Mesothelial cell of epicardium (in vitro differentiated cells): ENCODE measurements at regions not wholly inside any gene's neighbourhood (a gene's known extent, or its start where the extent isn't known, plus 50 kb on each side); places are given as distances from the start of the nearest gene placed in this dataset.
"Not testable (repeated sequence)": the region's sequence is repeated elsewhere in the genome, so short reads cannot be mapped to it uniquely, and the experiment has no call there.

ENCODE experiments used
- DNase-seq, 2 experiments: peaks; one replicate each; pipeline ENCODE4 v3.0.0; 2021; ENCODE audit warnings: low spot score in 2 of 2; ENCODE audit not compliant: unreplicated experiment in 2 of 2
- H3K27ac Mint-ChIP-seq: 2 replicates; pipeline ENCODE4 v1.8.0; 2021; ENCODE audit warnings: mixed read lengths
- H3K27me3 Mint-ChIP-seq: 2 replicates; pipeline ENCODE4 v1.8.0; 2021; ENCODE audit warnings: low read depth, mixed read lengths
- H3K36me3 Mint-ChIP-seq: 2 replicates; pipeline ENCODE4 v1.8.0; 2021; ENCODE audit warnings: mixed read lengths
- H3K4me1 Mint-ChIP-seq: 2 replicates; pipeline ENCODE4 v1.8.0; 2021; ENCODE audit warnings: mixed read lengths
- H3K4me3 Mint-ChIP-seq: 2 replicates; pipeline ENCODE4 v1.8.0; 2021; ENCODE audit warnings: mild to moderate bottlenecking, moderate library complexity, mixed read lengths
- H3K9me3 Mint-ChIP-seq: 2 replicates; pipeline ENCODE4 v1.8.0; 2021; ENCODE audit warnings: mixed read lengths
- TF ChIP-seq, protein P1 (sequence below): fragments of 200-600 bp; sonication (generic); IDR thresholded peaks from one replicate; pipeline ENCODE4 v1.5.0; 2021; ENCODE audit warnings: antibody characterized with exemption; ENCODE audit not compliant: unreplicated experiment

DNA sequence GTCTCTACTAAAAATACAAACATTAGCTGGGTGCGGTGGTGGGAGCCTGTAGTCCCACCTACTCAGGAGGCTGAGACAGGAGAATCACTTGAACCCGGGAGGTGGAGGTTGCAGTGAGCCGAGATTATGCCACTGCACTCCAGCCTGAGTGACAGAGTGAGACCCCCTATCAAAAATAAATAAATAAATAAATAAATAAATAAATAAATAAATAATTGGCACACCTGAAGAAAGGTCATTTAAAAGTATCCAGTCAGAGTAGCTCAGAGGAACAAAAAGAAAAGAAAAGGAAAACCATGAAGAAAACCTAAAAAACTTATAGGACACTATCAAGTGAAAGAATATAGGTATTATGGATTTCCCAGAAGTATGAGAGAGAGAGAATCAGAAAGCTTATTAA, 330.1 kb upstream of the AR start:
- DNase-seq, H3K36me3 Mint-ChIP-seq, H3K4me3 Mint-ChIP-seq, H3K4me1 Mint-ChIP-seq, H3K27ac Mint-ChIP-seq, H3K27me3 Mint-ChIP-seq: not testable (repeated sequence)
- peaks cover 69% of the 10 kb centered on the region for H3K9me3 Mint-ChIP-seq

DNA sequence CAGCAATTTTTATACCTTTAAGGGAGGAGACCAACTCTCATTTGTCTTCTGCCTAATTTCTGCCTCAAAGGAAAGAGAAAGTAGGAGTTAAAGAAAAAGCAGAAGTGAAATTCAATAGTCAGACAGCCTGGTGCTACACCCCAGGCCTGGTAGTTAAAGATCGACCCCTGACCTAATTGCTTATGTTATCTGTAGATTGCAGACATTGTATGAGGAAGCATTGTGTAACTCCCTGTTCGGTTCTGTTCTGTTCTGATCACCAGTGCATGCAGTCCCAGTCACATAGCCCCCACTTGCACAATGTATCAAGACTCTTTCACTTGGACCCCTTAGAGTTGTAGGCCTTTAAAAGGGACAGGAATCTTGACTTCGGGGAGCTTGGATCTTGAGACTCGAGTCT, 335.9 kb upstream of the AR start:
- no peak for DNase-seq
- Mint-ChIP-seq H3K4me1 (no peaks in the 10 kb centered on the region), H3K4me3 (no peak overlapping the region), H3K27ac (no peak overlapping the region), H3K36me3 (no peaks in the 10 kb centered on the region), H3K9me3 (peaks cover 45% of the 10 kb centered on the region), H3K27me3 (no peaks in the 10 kb centered on the region)
- TF ChIP-seq, protein P1, sequence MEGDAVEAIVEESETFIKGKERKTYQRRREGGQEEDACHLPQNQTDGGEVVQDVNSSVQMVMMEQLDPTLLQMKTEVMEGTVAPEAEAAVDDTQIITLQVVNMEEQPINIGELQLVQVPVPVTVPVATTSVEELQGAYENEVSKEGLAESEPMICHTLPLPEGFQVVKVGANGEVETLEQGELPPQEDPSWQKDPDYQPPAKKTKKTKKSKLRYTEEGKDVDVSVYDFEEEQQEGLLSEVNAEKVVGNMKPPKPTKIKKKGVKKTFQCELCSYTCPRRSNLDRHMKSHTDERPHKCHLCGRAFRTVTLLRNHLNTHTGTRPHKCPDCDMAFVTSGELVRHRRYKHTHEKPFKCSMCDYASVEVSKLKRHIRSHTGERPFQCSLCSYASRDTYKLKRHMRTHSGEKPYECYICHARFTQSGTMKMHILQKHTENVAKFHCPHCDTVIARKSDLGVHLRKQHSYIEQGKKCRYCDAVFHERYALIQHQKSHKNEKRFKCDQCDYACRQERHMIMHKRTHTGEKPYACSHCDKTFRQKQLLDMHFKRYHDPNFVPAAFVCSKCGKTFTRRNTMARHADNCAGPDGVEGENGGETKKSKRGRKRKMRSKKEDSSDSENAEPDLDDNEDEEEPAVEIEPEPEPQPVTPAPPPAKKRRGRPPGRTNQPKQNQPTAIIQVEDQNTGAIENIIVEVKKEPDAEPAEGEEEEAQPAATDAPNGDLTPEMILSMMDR, result no peak

DNA sequence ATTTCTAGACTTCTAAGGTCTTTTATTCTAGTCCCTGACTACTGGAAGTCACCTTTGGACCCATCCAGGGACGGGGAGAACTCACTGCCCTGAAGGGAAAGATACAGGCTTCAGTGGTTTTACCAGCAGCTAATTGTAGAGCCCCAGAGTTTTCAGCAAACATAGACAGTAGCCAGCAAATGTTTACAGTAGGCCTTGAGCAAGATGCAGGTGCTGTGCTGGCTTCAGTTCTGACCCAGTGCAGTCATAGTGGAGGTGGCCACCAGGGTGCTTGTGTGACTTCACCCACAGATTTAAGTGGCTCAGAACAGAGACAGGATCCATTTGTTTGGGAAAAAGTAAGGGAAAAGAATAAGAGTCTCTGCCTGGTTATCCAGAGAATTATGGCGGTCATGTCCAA, 384.4 kb upstream of the AR start:
- no peaks in the 10 kb centered on the region for H3K36me3 Mint-ChIP-seq
- H3K4me1 Mint-ChIP-seq, result no peaks in the 10 kb centered on the region
- no peak overlapping the region for H3K4me3 Mint-ChIP-seq
- H3K27me3 Mint-ChIP-seq, result no peaks in the 10 kb centered on the region
- peaks cover 72% of the 10 kb centered on the region for H3K9me3 Mint-ChIP-seq
- TF ChIP-seq, protein P1, result no peak
- H3K27ac Mint-ChIP-seq, result no peak overlapping the region
- no peak for DNase-seq

DNA sequence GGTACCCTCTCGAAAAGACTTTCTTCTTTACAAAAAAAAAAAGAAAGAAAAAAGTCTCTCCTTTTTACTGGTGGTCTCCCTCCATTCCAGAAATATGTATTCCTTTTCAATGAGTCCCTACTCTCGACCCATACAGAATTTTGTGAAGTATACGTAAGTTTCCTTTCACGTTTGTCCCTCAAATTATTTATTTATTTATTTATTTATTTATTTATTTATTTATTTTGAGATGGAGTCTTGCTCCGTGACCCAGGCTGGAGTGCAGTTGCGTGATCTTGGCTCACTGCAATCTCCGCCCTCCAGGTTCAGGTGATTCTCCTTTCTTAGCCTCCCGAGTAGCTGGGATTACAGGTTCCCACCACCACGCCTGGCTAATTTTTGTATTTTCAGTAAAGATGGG, 429.2 kb upstream of the AR start:
- no peaks in the 10 kb centered on the region for H3K36me3 Mint-ChIP-seq
- DNase-seq, result no peak
- TF ChIP-seq, protein P1, result no peak
- peaks cover 46% of the 10 kb centered on the region for H3K9me3 Mint-ChIP-seq
- no peaks in the 10 kb centered on the region for H3K4me1 Mint-ChIP-seq
- H3K4me3 Mint-ChIP-seq, result no peak overlapping the region
- H3K27ac Mint-ChIP-seq, result no peak overlapping the region
- no peaks in the 10 kb centered on the region for H3K27me3 Mint-ChIP-seq

DNA sequence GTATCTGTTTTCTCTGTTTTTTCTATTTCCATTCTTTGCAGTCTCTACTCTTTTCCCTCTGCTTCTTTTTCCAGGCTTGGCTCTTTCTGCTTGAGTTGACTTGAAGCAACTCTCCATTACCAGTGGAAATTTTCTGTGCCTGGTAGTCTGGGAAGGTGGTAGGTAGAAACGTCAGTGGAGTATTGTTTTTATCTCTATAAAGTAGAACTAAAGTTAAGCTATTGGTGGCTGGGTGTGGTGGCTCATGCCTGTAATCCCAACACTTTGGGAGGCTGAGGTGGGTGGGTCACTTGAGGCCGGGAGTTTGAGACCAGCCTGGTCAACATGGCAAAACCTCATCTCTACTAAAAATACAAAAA, 438.1 kb upstream of the AR start:
- Mint-ChIP-seq H3K36me3 (no peaks in the 10 kb centered on the region), H3K27me3 (no peaks in the 10 kb centered on the region), H3K27ac (no peak overlapping the region), H3K4me1 (no peaks in the 10 kb centered on the region), H3K9me3 (peaks cover 40% of the 10 kb centered on the region), H3K4me3 (no peak overlapping the region)
- TF ChIP-seq, protein P1, result no peak
- DNase-seq, result no peak

DNA sequence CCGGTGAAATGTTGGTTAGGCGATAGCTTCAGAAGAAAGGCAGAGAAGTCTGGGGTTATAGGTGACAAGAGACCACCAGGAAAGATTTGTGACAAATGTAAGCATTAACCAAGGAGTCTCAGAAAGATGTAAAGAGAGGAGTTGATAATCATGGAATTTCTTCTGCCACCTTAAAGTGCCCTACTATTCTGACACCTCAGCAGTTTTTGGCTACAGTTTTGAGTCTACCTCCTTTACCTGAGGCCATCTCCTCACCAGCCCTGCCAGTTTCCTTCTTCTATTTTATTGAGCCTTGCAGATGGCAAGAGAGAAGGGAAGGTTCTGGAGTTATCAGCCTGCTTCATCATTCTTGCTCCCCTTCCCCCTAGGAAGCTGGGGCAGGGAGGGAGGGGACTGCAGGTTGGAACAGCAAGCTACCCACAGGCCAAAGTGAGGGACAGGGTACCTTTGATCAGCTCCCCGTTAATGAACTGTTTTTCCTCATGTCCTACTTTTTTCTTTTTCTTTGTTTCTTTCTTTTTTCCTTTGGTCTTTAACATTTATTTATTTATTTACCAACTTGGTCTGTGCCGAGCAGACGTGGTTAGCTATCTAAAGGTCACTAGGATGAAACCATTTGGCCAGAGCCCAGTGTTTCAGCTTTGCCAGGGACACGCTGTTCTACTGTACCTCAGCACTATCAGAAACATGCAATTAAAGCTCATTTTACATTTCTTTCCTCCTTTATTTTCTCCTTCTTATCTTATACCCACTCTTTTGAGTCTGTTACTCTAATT, 438.7 kb upstream of the AR start:
- DNase-seq, result no peak
- no peaks in the 10 kb centered on the region for H3K4me1 Mint-ChIP-seq
- no peaks in the 10 kb centered on the region for H3K27me3 Mint-ChIP-seq
- H3K4me3 Mint-ChIP-seq, result no peak overlapping the region
- H3K36me3 Mint-ChIP-seq, result no peaks in the 10 kb centered on the region
- H3K27ac Mint-ChIP-seq, result no peak overlapping the region
- TF ChIP-seq, protein P1, result no peak
- H3K9me3 Mint-ChIP-seq, result peaks cover 38% of the 10 kb centered on the region
